ENCODE measurements at regions not wholly inside any gene's neighbourhood (a gene's known extent, or its start where the extent isn't known, plus 50 kb on each side); places are given as distances from the start of the nearest gene placed in this dataset.

DNA sequence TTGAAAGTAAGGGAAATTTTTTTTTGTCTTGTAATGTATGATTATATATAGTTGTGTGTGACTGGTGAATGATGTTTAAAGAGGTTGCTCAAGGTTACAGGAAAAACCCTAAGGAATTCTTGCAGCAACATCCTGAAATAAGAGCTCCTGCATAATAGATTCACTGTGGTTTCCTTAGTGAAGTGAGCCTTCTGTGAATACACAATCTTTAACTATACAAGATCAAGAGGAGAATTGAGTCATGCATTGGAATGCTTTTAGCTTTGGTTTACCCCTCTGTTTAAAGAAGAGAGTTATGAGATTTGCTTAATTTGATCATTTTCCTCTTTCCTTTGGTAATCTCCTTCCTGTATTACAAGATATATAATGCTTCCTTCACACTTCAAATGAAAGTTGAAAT, 141.6 kb upstream of the EYA4 start:
- no peak overlapping the region for H3K9ac ChIP-seq (ENCODE audit: extremely low read depth, insufficient read length, low read length)
- no peak overlapping the region for H2BK5ac ChIP-seq (ENCODE audit: insufficient read length, low read length)
- H3K27me3 Mint-ChIP-seq (ENCODE audit: low read depth), result no peaks in the 10 kb centered on the region

More for the DNA sequence above, 141.6 kb upstream of the EYA4 start:
- Histone ChIP-seq H3K79me1 (ENCODE audit: insufficient read depth, low read depth, low read length, poor library complexity, severe bottlenecking) (no peaks in the 10 kb centered on the region), H3K27ac (ENCODE audit: insufficient read length, low read depth, low read length) (no peak overlapping the region), H3T11ph (ENCODE audit: low read length) (no peak overlapping the region), H3K23me2 (ENCODE audit: insufficient read length, low read depth, low read length, poor library complexity, severe bottlenecking) (no peaks in the 10 kb centered on the region), H2BK120ac (ENCODE audit: low read depth, low read length, poor library complexity, severe bottlenecking) (no peak overlapping the region), H3K27me3 (ENCODE audit: insufficient read depth, low read length) (no peaks in the 10 kb centered on the region), H2BK20ac (ENCODE audit: low read depth, low read length, poor library complexity, severe bottlenecking) (no peak overlapping the region), H4K91ac (ENCODE audit: insufficient read length, low read depth, low read length) (no peak overlapping the region), H4K20me1 (ENCODE audit: control insufficient read depth, insufficient read depth, insufficient read length) (no peaks in the 10 kb centered on the region), H3K18ac (ENCODE audit: insufficient read length, low read depth, low read length) (no peak overlapping the region), H4K8ac (replicated peaks; ENCODE audit: insufficient read length, low read depth, low read length) (no peak overlapping the region), H3K9me3 (ENCODE audit: control insufficient read depth, low read depth, low read length) (no peaks in the 10 kb centered on the region), H3K4ac (ENCODE audit: low read depth, low read length) (no peak overlapping the region), H3K79me2 (ENCODE audit: insufficient read depth, low read length) (no peaks in the 10 kb centered on the region), H3K14ac (ENCODE audit: insufficient read depth, low read length) (no peak overlapping the region), H2AFZ (ENCODE audit: low read length) (no peak overlapping the region), H4K5ac (ENCODE audit: insufficient read length, low read depth, low read length) (no peak overlapping the region), H2BK15ac (ENCODE audit: low read depth, low read length) (no peak overlapping the region), H3K56ac (ENCODE audit: insufficient read length, low read depth, low read length) (no peak overlapping the region), H3K4me1 (ENCODE audit: insufficient read depth, low read length) (no peaks in the 10 kb centered on the region), H2BK12ac (ENCODE audit: insufficient read length, low read depth, low read length) (no peak overlapping the region), H3K4me2 (ENCODE audit: insufficient read depth, insufficient read length, low read length) (no peak overlapping the region), H2AK5ac (ENCODE audit: insufficient read length, low read length) (no peak overlapping the region), H3K23ac (ENCODE audit: insufficient read length, low read depth, low read length) (no peak overlapping the region)
- peak overlapping the region in 1 of 3 experiments; percentile 82; a peak in 2 of 7 replicates for H3K27ac Mint-ChIP-seq
- no peak overlapping the region for H3K4me3 Mint-ChIP-seq
- no peak for DNase-seq
- peaks cover 10 to 15% of the 10 kb centered on the region in 2 experiments for H3K4me1 Mint-ChIP-seq
- no peaks in the 10 kb centered on the region for H3K9me3 Mint-ChIP-seq
- TF ChIP-seq, protein P1, sequence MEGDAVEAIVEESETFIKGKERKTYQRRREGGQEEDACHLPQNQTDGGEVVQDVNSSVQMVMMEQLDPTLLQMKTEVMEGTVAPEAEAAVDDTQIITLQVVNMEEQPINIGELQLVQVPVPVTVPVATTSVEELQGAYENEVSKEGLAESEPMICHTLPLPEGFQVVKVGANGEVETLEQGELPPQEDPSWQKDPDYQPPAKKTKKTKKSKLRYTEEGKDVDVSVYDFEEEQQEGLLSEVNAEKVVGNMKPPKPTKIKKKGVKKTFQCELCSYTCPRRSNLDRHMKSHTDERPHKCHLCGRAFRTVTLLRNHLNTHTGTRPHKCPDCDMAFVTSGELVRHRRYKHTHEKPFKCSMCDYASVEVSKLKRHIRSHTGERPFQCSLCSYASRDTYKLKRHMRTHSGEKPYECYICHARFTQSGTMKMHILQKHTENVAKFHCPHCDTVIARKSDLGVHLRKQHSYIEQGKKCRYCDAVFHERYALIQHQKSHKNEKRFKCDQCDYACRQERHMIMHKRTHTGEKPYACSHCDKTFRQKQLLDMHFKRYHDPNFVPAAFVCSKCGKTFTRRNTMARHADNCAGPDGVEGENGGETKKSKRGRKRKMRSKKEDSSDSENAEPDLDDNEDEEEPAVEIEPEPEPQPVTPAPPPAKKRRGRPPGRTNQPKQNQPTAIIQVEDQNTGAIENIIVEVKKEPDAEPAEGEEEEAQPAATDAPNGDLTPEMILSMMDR (conservative IDR thresholded peaks at IDR 0.05), result no peak
- H3K36me3 Mint-ChIP-seq (ENCODE audit: insufficient read depth in 1 of 3, low read depth in 3 of 3), result no peaks in the 10 kb centered on the region
